H1 (cell line): ENCODE measurements at regions not wholly inside any gene's neighbourhood (a gene's known extent, or its start where the extent isn't known, plus 50 kb on each side); places are given as distances from the start of the nearest gene placed in this dataset.

Experiments
- CBX8 ChIP-seq: fragments of 300-800, 300-1000 bp; sonication (generic); IDR thresholded peaks from 2 replicates; pipeline ENCODE4 v1.7.1; 2016; ENCODE audit warnings: low read depth, low read length, borderline replicate concordance
- CTCF ChIP-seq, 3 experiments: IDR thresholded peaks; 1 replicate in 2 of 3; 2 replicates in 1 of 3; pipeline versions ENCODE4 v1.5.1 to v1.6.1; 2011; ENCODE audit warnings: low read length in 3 of 3, mild to moderate bottlenecking in 3 of 3, inconsistent platforms in 2 of 3, low read depth in 1 of 3, moderate library complexity in 1 of 3; ENCODE audit not compliant: insufficient read depth in 1 of 3; ENCODE audit errors: control extremely low read depth in 1 of 3
- HDAC2 ChIP-seq, 2 experiments: fragments of 300-600 bp in 1 of 2; sonication (generic) in 1 of 2; IDR thresholded peaks; 2 replicates each; pipeline ENCODE4 v1.6.1; 2011 to 2012; ENCODE audit warnings: low read depth in 2 of 2, low read length in 2 of 2, mild to moderate bottlenecking in 2 of 2, moderate library complexity in 2 of 2, borderline replicate concordance in 1 of 2, inconsistent platforms in 1 of 2
- JUN ChIP-seq: IDR thresholded peaks from 2 replicates; pipeline ENCODE4 v1.6.1; 2011; ENCODE audit warnings: low read depth, mild to moderate bottlenecking, improper control_type of control experiment, low read length
- JUND ChIP-seq: IDR thresholded peaks from 2 replicates; pipeline ENCODE4 v1.6.1; 2011; ENCODE audit warnings: mild to moderate bottlenecking, improper control_type of control experiment, low read length
- KDM1A ChIP-seq: fragments of 200-600, 300-600 bp; sonication (generic); IDR thresholded peaks from 2 replicates; pipeline ENCODE4 v1.7.1; 2016; ENCODE audit warnings: mild to moderate bottlenecking, low read length, borderline replicate concordance
- NRF1 ChIP-seq: IDR thresholded peaks from 2 replicates; pipeline ENCODE4 v1.6.1; 2011; ENCODE audit warnings: mild to moderate bottlenecking, low read depth, low read length, improper control_type of control experiment
- PHF8 ChIP-seq: fragments of 200-600 bp; sonication (generic); conservative IDR thresholded peaks from 2 replicates; pipeline ENCODE4 v1.7.1; 2012; ENCODE audit warnings: low read depth, mild to moderate bottlenecking, inconsistent platforms, low read length, moderate library complexity
- POLR2AphosphoS5 ChIP-seq: IDR thresholded peaks from 2 replicates; pipeline ENCODE4 v1.6.1; 2011; ENCODE audit warnings: low read depth, low read length
- RAD21 ChIP-seq, 2 experiments: IDR thresholded peaks in 1 of 2; conservative IDR thresholded peaks in 1 of 2; 2 replicates each; pipeline ENCODE4 v1.6.1; 2011; ENCODE audit warnings: low read depth in 2 of 2, low read length in 2 of 2, improper control_type of control experiment in 1 of 2, inconsistent platforms in 1 of 2, mild to moderate bottlenecking in 1 of 2, moderate library complexity in 1 of 2
- RBBP5 ChIP-seq: IDR thresholded peaks from 2 replicates; pipeline ENCODE4 v1.7.1; 2012; ENCODE audit warnings: low read depth, mild to moderate bottlenecking, inconsistent platforms, low read length, moderate library complexity, borderline replicate concordance
- SP1 ChIP-seq: IDR thresholded peaks from 2 replicates; pipeline ENCODE4 v1.6.1; 2011; ENCODE audit warnings: low read depth, low read length
- TAF1 ChIP-seq: IDR thresholded peaks from 2 replicates; pipeline ENCODE4 v1.6.1; 2011; ENCODE audit warnings: mild to moderate bottlenecking, low read depth, low read length
- TF ChIP-seq, protein P1 (sequence below): IDR thresholded peaks from 2 replicates; pipeline ENCODE4 v1.6.1; 2012; ENCODE audit warnings: inconsistent platforms

- TF ChIP-seq TAF1 (no peak), NRF1 (no peak), CBX8 (no peak), CTCF (IDR thresholded peaks at IDR 0.05; ENCODE audit: control extremely low read depth in 1 of 3, insufficient read depth in 1 of 3, low read depth in 1 of 3, low read length in 3 of 3) (no peak), POLR2AphosphoS5 (no peak), HDAC2 (IDR thresholded peaks at IDR 0.05; ENCODE audit: borderline replicate concordance in 1 of 2, low read depth in 2 of 2, low read length in 2 of 2) (no peak), JUN (no peak), JUND (no peak), SP1 (no peak), PHF8 (no peak), RBBP5 (no peak), RAD21 (IDR thresholded peaks at IDR 0.05 in 1 of 2, conservative IDR thresholded peaks at IDR 0.05 in 1 of 2; ENCODE audit: low read depth in 2 of 2, low read length in 2 of 2) (no peak), KDM1A (no peak)
- TF ChIP-seq, protein P1, sequence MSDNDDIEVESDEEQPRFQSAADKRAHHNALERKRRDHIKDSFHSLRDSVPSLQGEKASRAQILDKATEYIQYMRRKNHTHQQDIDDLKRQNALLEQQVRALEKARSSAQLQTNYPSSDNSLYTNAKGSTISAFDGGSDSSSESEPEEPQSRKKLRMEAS, result no peak
Observed at GRCh38 chr7:36071605-36072004, 81.4 kb upstream of the EEPD1 start.
